ENCODE measurements at regions not wholly inside any gene's neighbourhood (a gene's known extent, or its start where the extent isn't known, plus 50 kb on each side); places are given as distances from the start of the nearest gene placed in this dataset.

DNA sequence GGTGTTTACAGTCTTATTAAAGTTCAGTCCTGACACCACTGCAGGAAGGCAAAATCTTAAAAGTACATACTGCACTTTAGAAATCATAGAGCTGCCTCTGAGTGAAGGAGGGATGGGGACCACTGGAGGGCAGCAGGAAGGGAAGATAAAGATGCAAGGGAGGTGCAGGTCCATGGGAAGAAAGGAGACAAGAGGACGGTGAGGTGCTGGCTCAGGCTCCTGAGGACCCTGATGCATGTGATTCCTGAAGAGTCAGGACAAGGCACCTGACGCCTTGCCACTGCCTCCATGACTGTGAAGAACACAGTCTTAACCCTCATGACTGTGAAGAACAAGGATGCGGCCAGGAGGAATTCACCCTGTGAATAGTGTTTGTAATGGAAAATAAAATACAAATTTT, 116.2 kb upstream of the NPAS2 start:
- no peak overlapping the region for H4K8ac ChIP-seq (ENCODE audit: low read depth, low read length)
- no peak overlapping the region for H2BK5ac ChIP-seq (ENCODE audit: low read length)
- H2AK5ac ChIP-seq (ENCODE audit: low read length) = no peak overlapping the region
- H3K56ac ChIP-seq (ENCODE audit: low read length) = no peak overlapping the region
- H3K27ac ChIP-seq (ENCODE audit: low read depth, low read length) = no peak overlapping the region
- no peak overlapping the region for H3K9ac ChIP-seq (ENCODE audit: low read length)
- no peaks in the 10 kb centered on the region for H3K36me3 ChIP-seq (ENCODE audit: control insufficient read depth, insufficient read depth, low read length)
- H3K18ac ChIP-seq (ENCODE audit: low read length) = no peak overlapping the region
- no peak overlapping the region for H2BK15ac ChIP-seq (replicated peaks; ENCODE audit: low read depth)
- no peaks in the 10 kb centered on the region for H3K79me1 ChIP-seq (ENCODE audit: low read length)
- H3K4me3 ChIP-seq (ENCODE audit: low read length) = no peak overlapping the region
- H3K23ac ChIP-seq (ENCODE audit: low read length) = no peak overlapping the region
- DNase-seq = no peak
- WGBS (ENCODE audit: extremely low coverage, insufficient coverage, low lambda C conversion rate) = no CpG with 5 or more reads among the region's 3 CpGs
- H3K27me3 ChIP-seq (ENCODE audit: insufficient read depth, low read length, poor library complexity) = no peaks in the 10 kb centered on the region
- H3K4ac ChIP-seq (ENCODE audit: low read depth, low read length) = no peak overlapping the region
- no peak overlapping the region for H2BK120ac ChIP-seq (ENCODE audit: low read depth, low read length)
- no peaks in the 10 kb centered on the region for H3K4me1 ChIP-seq (ENCODE audit: control insufficient read depth, low read depth, low read length)
- no peak overlapping the region for H4K5ac ChIP-seq (ENCODE audit: low read length)
- no peaks in the 10 kb centered on the region for H3K79me2 ChIP-seq (ENCODE audit: control insufficient read depth, insufficient read depth, low read length)
- no peak overlapping the region for H3K4me2 ChIP-seq (ENCODE audit: low read length)

DNA sequence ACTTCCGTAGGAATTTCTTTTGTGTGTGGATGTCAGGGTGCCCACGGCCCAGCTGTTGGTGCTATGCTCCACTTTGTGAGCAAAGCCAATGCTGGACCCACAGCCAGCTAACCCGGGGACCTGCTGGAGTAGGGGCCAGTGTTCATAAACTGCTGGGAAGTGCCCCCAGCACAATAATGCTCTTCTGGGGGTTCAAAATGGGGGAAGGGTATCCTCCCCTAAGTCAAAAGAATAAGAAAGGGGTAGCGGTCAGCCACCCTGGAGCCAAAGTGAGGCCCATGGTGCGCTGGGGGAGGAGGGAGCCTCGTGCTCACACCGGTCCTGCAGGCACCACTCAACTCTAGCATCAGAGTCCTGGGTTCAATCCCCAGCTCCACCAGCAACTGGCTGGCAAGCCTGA, 115.8 kb upstream of the NPAS2 start:
- no peak overlapping the region for H2BK5ac ChIP-seq (ENCODE audit: low read length)
- no peaks in the 10 kb centered on the region for H3K79me1 ChIP-seq (ENCODE audit: low read length)
- no peaks in the 10 kb centered on the region for H3K4me1 ChIP-seq (ENCODE audit: control insufficient read depth, low read depth, low read length)
- H2BK15ac ChIP-seq (replicated peaks; ENCODE audit: low read depth) = no peak overlapping the region
- no peak overlapping the region for H3K56ac ChIP-seq (ENCODE audit: low read length)
- no peak overlapping the region for H2BK120ac ChIP-seq (ENCODE audit: low read depth, low read length)
- H2AK5ac ChIP-seq (ENCODE audit: low read length) = no peak overlapping the region
- H3K27ac ChIP-seq (ENCODE audit: low read depth, low read length) = no peak overlapping the region
- WGBS (ENCODE audit: extremely low coverage, insufficient coverage, low lambda C conversion rate) = no CpG with 5 or more reads among the region's 7 CpGs
- H4K8ac ChIP-seq (ENCODE audit: low read depth, low read length) = no peak overlapping the region
- H3K23ac ChIP-seq (ENCODE audit: low read length) = no peak overlapping the region
- no peak overlapping the region for H3K9ac ChIP-seq (ENCODE audit: low read length)
- no peak overlapping the region for H3K4me3 ChIP-seq (ENCODE audit: low read length)
- no peak overlapping the region for H4K5ac ChIP-seq (ENCODE audit: low read length)
- H3K18ac ChIP-seq (ENCODE audit: low read length) = no peak overlapping the region
- no peak overlapping the region for H3K4ac ChIP-seq (ENCODE audit: low read depth, low read length)
- no peaks in the 10 kb centered on the region for H3K79me2 ChIP-seq (ENCODE audit: control insufficient read depth, insufficient read depth, low read length)
- H3K36me3 ChIP-seq (ENCODE audit: control insufficient read depth, insufficient read depth, low read length) = no peaks in the 10 kb centered on the region
- H3K4me2 ChIP-seq (ENCODE audit: low read length) = no peak overlapping the region
- DNase-seq = no peak
- H3K27me3 ChIP-seq (ENCODE audit: insufficient read depth, low read length, poor library complexity) = no peaks in the 10 kb centered on the region

DNA sequence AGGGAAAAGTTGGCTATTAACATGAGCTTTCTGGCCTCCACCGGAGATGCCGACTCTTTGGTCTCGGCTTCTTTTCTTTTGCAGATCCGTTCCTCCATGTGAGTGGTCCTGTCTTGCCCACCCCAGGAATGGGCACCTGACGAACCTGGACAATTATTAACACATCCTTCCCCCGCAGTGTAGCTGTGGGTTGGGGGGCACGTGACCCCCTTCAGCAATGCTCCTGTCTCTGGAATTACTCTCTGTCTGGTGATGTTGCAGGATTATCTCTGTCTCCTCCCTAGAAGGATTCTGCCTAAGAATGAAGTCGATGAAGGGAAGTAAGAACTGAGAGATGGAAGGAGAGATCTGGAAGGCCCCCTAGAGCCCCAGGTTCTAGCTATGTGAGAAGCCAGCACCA, 115.2 kb upstream of the NPAS2 start:
- no peak overlapping the region for H3K4ac ChIP-seq (ENCODE audit: low read depth, low read length)
- H3K79me2 ChIP-seq (ENCODE audit: control insufficient read depth, insufficient read depth, low read length) = no peaks in the 10 kb centered on the region
- H3K18ac ChIP-seq (ENCODE audit: low read length) = no peak overlapping the region
- H3K23ac ChIP-seq (ENCODE audit: low read length) = no peak overlapping the region
- H3K27ac ChIP-seq (ENCODE audit: low read depth, low read length) = no peak overlapping the region
- no peak for DNase-seq
- H2BK15ac ChIP-seq (replicated peaks; ENCODE audit: low read depth) = no peak overlapping the region
- H3K4me3 ChIP-seq (ENCODE audit: low read length) = no peak overlapping the region
- H3K36me3 ChIP-seq (ENCODE audit: control insufficient read depth, insufficient read depth, low read length) = no peaks in the 10 kb centered on the region
- H2BK120ac ChIP-seq (ENCODE audit: low read depth, low read length) = no peak overlapping the region
- WGBS (ENCODE audit: extremely low coverage, insufficient coverage, low lambda C conversion rate) = no CpG with 5 or more reads among the region's 8 CpGs
- no peak overlapping the region for H4K5ac ChIP-seq (ENCODE audit: low read length)
- no peak overlapping the region for H3K56ac ChIP-seq (ENCODE audit: low read length)
- no peak overlapping the region for H3K4me2 ChIP-seq (ENCODE audit: low read length)
- H2BK5ac ChIP-seq (ENCODE audit: low read length) = no peak overlapping the region
- no peaks in the 10 kb centered on the region for H3K79me1 ChIP-seq (ENCODE audit: low read length)
- H3K4me1 ChIP-seq (ENCODE audit: control insufficient read depth, low read depth, low read length) = no peaks in the 10 kb centered on the region
- no peak overlapping the region for H4K8ac ChIP-seq (ENCODE audit: low read depth, low read length)
- H2AK5ac ChIP-seq (ENCODE audit: low read length) = no peak overlapping the region
- H3K27me3 ChIP-seq (ENCODE audit: insufficient read depth, low read length, poor library complexity) = no peaks in the 10 kb centered on the region
- H3K9ac ChIP-seq (ENCODE audit: low read length) = no peak overlapping the region

DNA sequence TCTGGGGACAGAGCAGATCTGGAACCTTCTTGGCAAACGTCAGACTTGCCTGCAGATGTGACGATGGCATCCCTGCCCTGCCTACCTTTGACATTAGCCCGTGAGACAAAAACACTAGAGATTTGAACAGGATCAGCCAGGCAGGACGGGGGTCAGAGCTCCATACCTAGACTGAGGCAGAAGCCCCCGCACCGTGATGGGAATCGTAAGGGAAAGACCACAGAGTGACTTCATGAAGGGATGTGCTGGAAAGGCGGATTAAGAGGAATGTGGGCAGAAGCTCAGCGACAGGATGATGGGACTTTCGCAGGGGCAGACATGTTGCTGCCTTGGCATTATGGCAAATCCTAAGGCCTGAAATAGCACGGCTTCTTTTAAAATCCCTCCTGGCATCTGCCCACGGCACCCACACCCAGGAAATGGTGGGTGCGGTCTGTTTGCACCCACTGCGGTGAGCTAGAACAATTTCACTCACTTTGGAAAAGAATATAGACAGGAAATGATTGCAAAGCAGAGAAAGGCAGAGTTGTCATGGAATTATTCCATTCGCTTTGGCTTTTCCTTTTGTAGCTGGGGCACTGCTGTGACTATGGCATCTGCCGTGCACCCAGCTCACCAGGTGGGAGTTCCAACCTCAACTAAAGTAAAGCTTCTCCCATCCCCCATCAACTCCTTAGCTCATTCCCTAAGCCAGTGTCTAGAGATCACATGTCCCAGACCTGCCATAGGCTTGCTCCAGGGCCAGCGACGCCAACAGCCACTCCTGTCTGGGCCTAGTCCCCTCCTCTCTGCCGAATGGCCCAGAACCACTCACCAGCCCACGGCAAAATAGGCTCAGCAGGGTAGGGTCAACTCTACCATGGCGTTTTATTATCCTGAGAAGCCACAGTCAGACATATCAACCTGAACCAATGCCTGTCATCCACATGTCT, 112.7 kb upstream of the NPAS2 start:
- H3K36me3 ChIP-seq (ENCODE audit: control insufficient read depth, insufficient read depth, low read length) = no peaks in the 10 kb centered on the region

DNA sequence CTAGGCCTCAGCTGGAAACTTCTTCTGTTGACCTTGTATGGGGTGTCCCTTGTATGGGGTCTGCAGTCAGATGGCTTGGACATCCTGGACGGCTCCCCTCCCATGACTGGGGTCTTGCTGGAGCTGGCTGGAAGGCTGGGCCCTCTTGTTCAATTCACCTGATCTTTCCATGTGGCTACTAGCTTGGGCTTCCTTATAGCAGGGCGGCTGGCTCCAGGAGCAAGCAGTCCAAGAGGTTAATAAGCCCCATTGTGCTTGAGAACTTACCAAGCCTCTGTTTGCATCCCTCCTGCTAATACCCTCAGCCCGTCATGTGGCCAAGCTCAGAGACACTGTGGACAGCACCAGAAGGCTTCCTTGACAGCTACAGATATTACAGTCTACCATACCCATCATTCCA, 111.6 kb upstream of the NPAS2 start:
- Histone ChIP-seq H3K23ac (ENCODE audit: low read length) (no peak overlapping the region), H2BK15ac (replicated peaks; ENCODE audit: low read depth) (no peak overlapping the region), H3K27ac (ENCODE audit: low read depth, low read length) (no peak overlapping the region), H3K56ac (ENCODE audit: low read length) (no peak overlapping the region), H2AK5ac (ENCODE audit: low read length) (no peak overlapping the region), H3K18ac (ENCODE audit: low read length) (no peak overlapping the region), H4K5ac (ENCODE audit: low read length) (no peak overlapping the region), H3K4me3 (ENCODE audit: low read length) (no peak overlapping the region), H3K79me1 (ENCODE audit: low read length) (no peaks in the 10 kb centered on the region), H3K79me2 (ENCODE audit: control insufficient read depth, insufficient read depth, low read length) (no peaks in the 10 kb centered on the region), H3K4ac (ENCODE audit: low read depth, low read length) (no peak overlapping the region), H3K4me1 (ENCODE audit: control insufficient read depth, low read depth, low read length) (no peaks in the 10 kb centered on the region), H3K9ac (ENCODE audit: low read length) (no peak overlapping the region), H2BK120ac (ENCODE audit: low read depth, low read length) (no peak overlapping the region), H2BK5ac (ENCODE audit: low read length) (no peak overlapping the region), H3K4me2 (ENCODE audit: low read length) (no peak overlapping the region), H4K8ac (ENCODE audit: low read depth, low read length) (no peak overlapping the region), H3K27me3 (ENCODE audit: insufficient read depth, low read length, poor library complexity) (no peaks in the 10 kb centered on the region), H3K36me3 (ENCODE audit: control insufficient read depth, insufficient read depth, low read length) (no peaks in the 10 kb centered on the region)
- no peak for DNase-seq
- no CpG with 5 or more reads among the region's 3 CpGs for WGBS (ENCODE audit: extremely low coverage, insufficient coverage, low lambda C conversion rate)

More for the DNA sequence above, 112.7 kb upstream of the NPAS2 start:
- no peak overlapping the region for H2BK15ac ChIP-seq (replicated peaks; ENCODE audit: low read depth)
- H4K8ac ChIP-seq (ENCODE audit: low read depth, low read length) = no peak overlapping the region
- H2AK5ac ChIP-seq (ENCODE audit: low read length) = no peak overlapping the region
- no peak overlapping the region for H3K18ac ChIP-seq (ENCODE audit: low read length)
- no peak overlapping the region for H3K27ac ChIP-seq (ENCODE audit: low read depth, low read length)
- H3K23ac ChIP-seq (ENCODE audit: low read length) = no peak overlapping the region
- no peak overlapping the region for H2BK120ac ChIP-seq (ENCODE audit: low read depth, low read length)
- H3K27me3 ChIP-seq (ENCODE audit: insufficient read depth, low read length, poor library complexity) = no peaks in the 10 kb centered on the region
- no peak overlapping the region for H3K4me3 ChIP-seq (ENCODE audit: low read length)
- no peaks in the 10 kb centered on the region for H3K79me2 ChIP-seq (ENCODE audit: control insufficient read depth, insufficient read depth, low read length)
- no peaks in the 10 kb centered on the region for H3K79me1 ChIP-seq (ENCODE audit: low read length)
- H3K4me1 ChIP-seq (ENCODE audit: control insufficient read depth, low read depth, low read length) = no peaks in the 10 kb centered on the region
- no peak for DNase-seq
- no CpG with 5 or more reads among the region's 21 CpGs for WGBS (ENCODE audit: extremely low coverage, insufficient coverage, low lambda C conversion rate)
- H3K4me2 ChIP-seq (ENCODE audit: low read length) = no peak overlapping the region
- H4K5ac ChIP-seq (ENCODE audit: low read length) = no peak overlapping the region
- no peak overlapping the region for H3K56ac ChIP-seq (ENCODE audit: low read length)
- no peak overlapping the region for H2BK5ac ChIP-seq (ENCODE audit: low read length)
- H3K4ac ChIP-seq (ENCODE audit: low read depth, low read length) = no peak overlapping the region
- H3K9ac ChIP-seq (ENCODE audit: low read length) = no peak overlapping the region

DNA sequence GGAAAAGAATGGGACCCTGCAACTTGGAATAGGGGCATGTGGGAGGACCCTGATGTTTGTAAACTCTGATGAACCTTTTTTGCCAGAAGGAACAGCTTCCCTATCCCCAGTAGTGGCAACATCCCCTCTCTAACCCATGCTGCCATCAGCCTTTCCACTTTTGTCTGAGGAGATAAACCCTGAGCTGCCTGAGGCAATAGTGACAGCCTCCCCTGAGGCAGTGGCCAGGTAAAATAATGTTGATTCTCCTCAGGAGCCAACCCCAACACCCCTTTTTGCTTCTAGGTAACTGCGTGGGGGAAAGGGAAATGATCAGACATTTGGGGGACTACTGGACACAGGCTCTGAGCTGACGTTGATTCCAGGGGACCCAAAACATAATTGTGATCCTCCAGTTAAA, 106.8 kb upstream of the NPAS2 start:
- Histone ChIP-seq H3K23ac (ENCODE audit: low read length) (no peak overlapping the region), H4K8ac (ENCODE audit: low read depth, low read length) (no peak overlapping the region), H3K79me1 (ENCODE audit: low read length) (no peaks in the 10 kb centered on the region), H3K4me2 (ENCODE audit: low read length) (no peak overlapping the region), H2AK5ac (ENCODE audit: low read length) (no peak overlapping the region), H3K56ac (ENCODE audit: low read length) (no peak overlapping the region), H3K9ac (ENCODE audit: low read length) (no peak overlapping the region), H3K4me3 (ENCODE audit: low read length) (no peak overlapping the region), H3K36me3 (ENCODE audit: control insufficient read depth, insufficient read depth, low read length) (no peaks in the 10 kb centered on the region), H3K27ac (ENCODE audit: low read depth, low read length) (no peak overlapping the region), H3K27me3 (ENCODE audit: insufficient read depth, low read length, poor library complexity) (no peaks in the 10 kb centered on the region), H3K4me1 (ENCODE audit: control insufficient read depth, low read depth, low read length) (no peaks in the 10 kb centered on the region), H2BK5ac (ENCODE audit: low read length) (no peak overlapping the region), H4K5ac (ENCODE audit: low read length) (no peak overlapping the region), H3K18ac (ENCODE audit: low read length) (no peak overlapping the region), H2BK15ac (replicated peaks; ENCODE audit: low read depth) (no peak overlapping the region), H2BK120ac (ENCODE audit: low read depth, low read length) (no peak overlapping the region), H3K4ac (ENCODE audit: low read depth, low read length) (no peak overlapping the region), H3K79me2 (ENCODE audit: control insufficient read depth, insufficient read depth, low read length) (no peaks in the 10 kb centered on the region)
- DNase-seq = no peak
- WGBS (ENCODE audit: extremely low coverage, insufficient coverage, low lambda C conversion rate) = no CpG with 5 or more reads among the region's 2 CpGs

All from mesendoderm (in vitro differentiated cells).